SK-N-MC (cell line): ENCODE measurements at regions not wholly inside any gene's neighbourhood (a gene's known extent, or its start where the extent isn't known, plus 50 kb on each side); places are given as distances from the start of the nearest gene placed in this dataset.

ENCODE experiments used
- EZH2 ChIP-seq: fragments of 200-600 bp; sonication (generic); IDR thresholded peaks from one replicate; pipeline ENCODE4 v1.6.1; 2017; ENCODE audit warnings: antibody characterized with exemption
- FOXP2 ChIP-seq: optimal IDR thresholded peaks from 2 replicates; pipeline ENCODE3; 2011; ENCODE audit warnings: mild to moderate bottlenecking, moderate library complexity; ENCODE audit not compliant: insufficient read depth; ENCODE audit errors: extremely low read length, control extremely low read depth
- POLR2AphosphoS5 ChIP-seq: IDR thresholded peaks from 2 replicates; pipeline ENCODE4 v1.6.1; 2012; ENCODE audit warnings: mild to moderate bottlenecking, low read depth, low read length, borderline replicate concordance

DNA sequence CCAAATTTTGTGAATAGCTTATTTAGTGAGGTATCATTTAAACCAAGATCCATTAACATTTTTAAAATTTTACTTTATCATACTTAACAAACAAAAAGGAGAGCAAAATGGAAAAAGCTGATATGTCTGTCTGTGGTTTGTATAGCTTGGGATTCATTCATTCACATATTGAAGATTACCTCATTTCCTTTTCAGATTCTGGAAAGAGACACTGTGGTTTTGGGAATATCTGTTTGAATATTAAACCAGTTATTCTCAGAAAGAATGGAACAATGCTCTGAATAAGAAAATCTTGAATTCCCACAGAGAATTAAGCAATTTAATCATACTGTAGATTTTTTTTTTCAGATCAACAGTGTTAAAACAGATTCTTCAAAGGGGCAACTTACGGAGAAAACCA is 93.8 kb upstream of the PRDX6 start:
- no peak for TF ChIP-seq POLR2AphosphoS5
- no peak for TF ChIP-seq EZH2
- TF ChIP-seq FOXP2: no peak
